Liver (tissue), 8 donors: ENCODE measurements at regions not wholly inside any gene's neighbourhood (a gene's known extent, or its start where the extent isn't known, plus 50 kb on each side); places are given as distances from the start of the nearest gene placed in this dataset.

Source experiments
- DNase-seq: peaks from one replicate; pipeline ENCODE4 v3.0.0-alpha.2; 2017; ENCODE audit warnings: low spot score
- H3K27ac ChIP-seq, 2 donors: one replicate each; pipeline ENCODE4 v1.7.0; 2013; ENCODE audit warnings: inconsistent platforms in 2 of 2, low read length in 2 of 2, control low read depth in 1 of 2, low read depth in 1 of 2, mild to moderate bottlenecking in 1 of 2
- H3K27me3 ChIP-seq, 4 donors: one replicate each; pipeline versions ENCODE4 v1.6.1 to v1.7.0; 2013; ENCODE audit warnings: low read length in 3 of 4, inconsistent platforms in 1 of 4, mild to moderate bottlenecking in 1 of 4, moderate library complexity in 1 of 4; ENCODE audit not compliant: control insufficient read depth in 4 of 4, insufficient read depth in 4 of 4
- H3K36me3 ChIP-seq, 4 donors: one replicate each; pipeline versions ENCODE4 v1.6.1 to v1.7.0; 2013; ENCODE audit warnings: low read length in 3 of 4, mild to moderate bottlenecking in 3 of 4, low read depth in 1 of 4, moderate library complexity in 1 of 4; ENCODE audit not compliant: control insufficient read depth in 4 of 4, insufficient read depth in 3 of 4
- H3K4me1 ChIP-seq, 4 donors: one replicate each; pipeline versions ENCODE4 v1.6.1 to v1.7.0; 2013; ENCODE audit warnings: low read length in 3 of 4, mild to moderate bottlenecking in 3 of 4, moderate library complexity in 1 of 4; ENCODE audit not compliant: control insufficient read depth in 4 of 4, insufficient read depth in 4 of 4
- H3K4me3 ChIP-seq, 3 donors: one replicate each; pipeline versions ENCODE4 v1.6.1 to v1.7.0; 2013; ENCODE audit warnings: low read length in 3 of 3, control low read depth in 1 of 3, low read depth in 1 of 3, mild to moderate bottlenecking in 1 of 3
- H3K9ac ChIP-seq, 2 donors: one replicate each; pipeline ENCODE4 v1.7.0; 2013; ENCODE audit warnings: low read length in 2 of 2, mild to moderate bottlenecking in 2 of 2, moderate library complexity in 2 of 2, control low read depth in 1 of 2, low read depth in 1 of 2
- H3K9me3 ChIP-seq, 4 donors: one replicate each; pipeline versions ENCODE4 v1.6.1 to v1.7.0; 2013; ENCODE audit warnings: low read length in 3 of 4; ENCODE audit not compliant: control insufficient read depth in 4 of 4
- EGR1 ChIP-seq, 2 donors: IDR thresholded peaks; 2 replicates each; pipeline ENCODE4 v1.6.1; 2016 to 2018; ENCODE audit warnings: antibody characterized with exemption in 2 of 2, low read depth in 2 of 2
- FOXA1 ChIP-seq: IDR thresholded peaks from 2 replicates; pipeline ENCODE4 v1.6.1; 2016; ENCODE audit warnings: antibody characterized with exemption
- FOXA2 ChIP-seq: IDR thresholded peaks from 2 replicates; pipeline ENCODE4 v1.6.1; 2016; ENCODE audit warnings: antibody characterized with exemption
- GABPA ChIP-seq, 2 donors: IDR thresholded peaks in 1 of 2; conservative IDR thresholded peaks in 1 of 2; 2 replicates each; pipeline ENCODE4 v1.6.1; 2016; ENCODE audit warnings: antibody characterized with exemption in 2 of 2, mild to moderate bottlenecking in 1 of 2, moderate library complexity in 1 of 2
- HNF4A ChIP-seq, 2 donors: conservative IDR thresholded peaks; 2 replicates each; pipeline ENCODE4 v1.6.1; 2016; ENCODE audit warnings: antibody characterized with exemption in 2 of 2, mild to moderate bottlenecking in 2 of 2
- HNF4G ChIP-seq: IDR thresholded peaks from 2 replicates; pipeline ENCODE4 v1.6.1; 2016; ENCODE audit warnings: antibody characterized with exemption
- JUND ChIP-seq, 2 donors: IDR thresholded peaks; 2 replicates each; pipeline ENCODE4 v1.6.1; 2016; ENCODE audit warnings: antibody characterized with exemption in 2 of 2
- NR2F2 ChIP-seq: IDR thresholded peaks from 2 replicates; pipeline ENCODE4 v1.6.1; 2016; ENCODE audit warnings: antibody characterized with exemption
- RAD21 ChIP-seq, 2 donors: IDR thresholded peaks; 2 replicates each; pipeline ENCODE4 v1.6.1; 2016; ENCODE audit warnings: antibody characterized with exemption in 2 of 2, mild to moderate bottlenecking in 2 of 2
- RXRA ChIP-seq, 2 donors: IDR thresholded peaks; 2 replicates each; pipeline ENCODE4 v1.6.1; 2017 to 2018; ENCODE audit warnings: antibody characterized with exemption in 2 of 2, mild to moderate bottlenecking in 1 of 2
- SP1 ChIP-seq: IDR thresholded peaks from 2 replicates; pipeline ENCODE4 v1.6.1; 2018; ENCODE audit warnings: antibody characterized with exemption, mild to moderate bottlenecking
- TAF1 ChIP-seq: conservative IDR thresholded peaks from 2 replicates; pipeline ENCODE4 v1.6.1; 2016; ENCODE audit warnings: antibody characterized with exemption, mild to moderate bottlenecking
- YY1 ChIP-seq: IDR thresholded peaks from 2 replicates; pipeline ENCODE4 v1.6.1; 2016; ENCODE audit warnings: antibody characterized with exemption, mild to moderate bottlenecking
- WGBS: extraction: QIAGEN DNeasy Blood & Tissue Kit; methylation state at CpG from one replicate; pipeline ENCODE4 v1.1.7; 2013; 5-methylcytosine and 5-hydroxymethylcytosine counted together
- TF ChIP-seq, protein P1 (sequence below): IDR thresholded peaks from 2 replicates; pipeline ENCODE4 v1.6.1; 2016; ENCODE audit warnings: antibody characterized with exemption
- TF ChIP-seq, protein P2 (sequence below): IDR thresholded peaks from 2 replicates; pipeline ENCODE4 v1.6.1; 2016; ENCODE audit warnings: antibody characterized with exemption
- TF ChIP-seq, protein P3 (sequence below): fragments of 150-350 bp; IDR thresholded peaks from 2 replicates; pipeline ENCODE4 v1.5.1; 2017; ENCODE audit warnings: improper control_type of control experiment, low read depth, low read length; ENCODE audit not compliant: missing input control
- TF ChIP-seq, protein P4 (sequence below): IDR thresholded peaks from 2 replicates; pipeline ENCODE4 v1.6.1; 2016; ENCODE audit warnings: antibody characterized with exemption, mild to moderate bottlenecking
- TF ChIP-seq, protein P5 (sequence below): IDR thresholded peaks from 2 replicates; pipeline ENCODE4 v1.6.1; 2016; ENCODE audit warnings: antibody characterized with exemption
- donor health status: healthy.
- donor health status: healthy.
- donor health status: healthy.
- donor health status: healthy.
- donor health status: healthy.

DNA sequence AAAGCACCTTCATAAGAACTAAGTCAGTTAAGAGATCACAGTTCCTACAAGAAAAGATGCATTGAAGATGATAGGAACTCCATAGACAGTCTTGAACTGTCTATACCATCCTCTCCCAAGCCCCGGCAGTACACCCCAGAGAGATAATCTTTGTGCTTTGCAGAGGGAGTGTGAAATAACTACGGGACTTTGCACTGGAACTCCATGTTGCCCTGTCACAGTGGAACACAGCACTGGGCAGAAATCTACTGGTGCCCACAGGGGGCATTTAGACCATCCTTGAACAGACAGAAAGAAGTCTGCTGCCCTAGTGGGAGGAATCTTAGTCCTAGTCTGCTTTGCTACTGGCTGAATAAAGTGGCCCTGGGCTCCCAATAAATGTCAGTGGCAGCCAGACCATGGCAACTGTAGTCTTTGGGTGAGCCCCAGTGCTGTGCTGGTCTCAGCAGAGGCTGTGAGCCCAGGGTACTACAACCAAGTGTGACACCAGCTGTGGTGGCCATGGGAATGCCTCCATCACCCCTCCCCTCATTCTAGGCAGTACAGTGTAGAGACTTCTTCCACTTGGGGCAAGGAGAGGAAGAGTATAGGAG, 107.7 kb upstream of the TMEM168 start:
- no peak for DNase-seq
- no peak overlapping the region for H3K9ac ChIP-seq
- peaks cover 0 to 8% (median 4%) of the 10 kb centered on the region in 4 donors for H3K4me1 ChIP-seq
- no peak overlapping the region for H3K4me3 ChIP-seq
- H3K36me3 ChIP-seq = peaks cover 0 to 2% (median under 1%) of the 10 kb centered on the region in 4 donors
- H3K27me3 ChIP-seq = no peaks in the 10 kb centered on the region
- WGBS = 87% methylated on average over 2 of the region's 2 CpGs
- no peak for TF ChIP-seq JUND (IDR thresholded peaks at IDR 0.05)
- TF ChIP-seq SP1 = no peak
- TF ChIP-seq, protein P1, sequence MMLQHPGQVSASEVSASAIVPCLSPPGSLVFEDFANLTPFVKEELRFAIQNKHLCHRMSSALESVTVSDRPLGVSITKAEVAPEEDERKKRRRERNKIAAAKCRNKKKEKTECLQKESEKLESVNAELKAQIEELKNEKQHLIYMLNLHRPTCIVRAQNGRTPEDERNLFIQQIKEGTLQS = no peak
- no peak for TF ChIP-seq GABPA (IDR thresholded peaks at IDR 0.05 in 1 of 2, conservative IDR thresholded peaks at IDR 0.05 in 1 of 2)
- TF ChIP-seq RAD21 (IDR thresholded peaks at IDR 0.05) = no peak
- TF ChIP-seq, protein P2, sequence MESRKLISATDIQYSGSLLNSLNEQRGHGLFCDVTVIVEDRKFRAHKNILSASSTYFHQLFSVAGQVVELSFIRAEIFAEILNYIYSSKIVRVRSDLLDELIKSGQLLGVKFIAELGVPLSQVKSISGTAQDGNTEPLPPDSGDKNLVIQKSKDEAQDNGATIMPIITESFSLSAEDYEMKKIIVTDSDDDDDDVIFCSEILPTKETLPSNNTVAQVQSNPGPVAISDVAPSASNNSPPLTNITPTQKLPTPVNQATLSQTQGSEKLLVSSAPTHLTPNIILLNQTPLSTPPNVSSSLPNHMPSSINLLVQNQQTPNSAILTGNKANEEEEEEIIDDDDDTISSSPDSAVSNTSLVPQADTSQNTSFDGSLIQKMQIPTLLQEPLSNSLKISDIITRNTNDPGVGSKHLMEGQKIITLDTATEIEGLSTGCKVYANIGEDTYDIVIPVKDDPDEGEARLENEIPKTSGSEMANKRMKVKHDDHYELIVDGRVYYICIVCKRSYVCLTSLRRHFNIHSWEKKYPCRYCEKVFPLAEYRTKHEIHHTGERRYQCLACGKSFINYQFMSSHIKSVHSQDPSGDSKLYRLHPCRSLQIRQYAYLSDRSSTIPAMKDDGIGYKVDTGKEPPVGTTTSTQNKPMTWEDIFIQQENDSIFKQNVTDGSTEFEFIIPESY = no peak
- TF ChIP-seq HNF4A (conservative IDR thresholded peaks at IDR 0.05) = no peak
- no peak for TF ChIP-seq YY1
- TF ChIP-seq RXRA (IDR thresholded peaks at IDR 0.05) = no peak
- TF ChIP-seq FOXA2 = no peak
- no peak for TF ChIP-seq FOXA1
- TF ChIP-seq EGR1 (IDR thresholded peaks at IDR 0.05; ENCODE audit: low read depth in 2 of 2) = no peak
- TF ChIP-seq, protein P3, sequence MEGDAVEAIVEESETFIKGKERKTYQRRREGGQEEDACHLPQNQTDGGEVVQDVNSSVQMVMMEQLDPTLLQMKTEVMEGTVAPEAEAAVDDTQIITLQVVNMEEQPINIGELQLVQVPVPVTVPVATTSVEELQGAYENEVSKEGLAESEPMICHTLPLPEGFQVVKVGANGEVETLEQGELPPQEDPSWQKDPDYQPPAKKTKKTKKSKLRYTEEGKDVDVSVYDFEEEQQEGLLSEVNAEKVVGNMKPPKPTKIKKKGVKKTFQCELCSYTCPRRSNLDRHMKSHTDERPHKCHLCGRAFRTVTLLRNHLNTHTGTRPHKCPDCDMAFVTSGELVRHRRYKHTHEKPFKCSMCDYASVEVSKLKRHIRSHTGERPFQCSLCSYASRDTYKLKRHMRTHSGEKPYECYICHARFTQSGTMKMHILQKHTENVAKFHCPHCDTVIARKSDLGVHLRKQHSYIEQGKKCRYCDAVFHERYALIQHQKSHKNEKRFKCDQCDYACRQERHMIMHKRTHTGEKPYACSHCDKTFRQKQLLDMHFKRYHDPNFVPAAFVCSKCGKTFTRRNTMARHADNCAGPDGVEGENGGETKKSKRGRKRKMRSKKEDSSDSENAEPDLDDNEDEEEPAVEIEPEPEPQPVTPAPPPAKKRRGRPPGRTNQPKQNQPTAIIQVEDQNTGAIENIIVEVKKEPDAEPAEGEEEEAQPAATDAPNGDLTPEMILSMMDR = no peak
- TF ChIP-seq, protein P4, sequence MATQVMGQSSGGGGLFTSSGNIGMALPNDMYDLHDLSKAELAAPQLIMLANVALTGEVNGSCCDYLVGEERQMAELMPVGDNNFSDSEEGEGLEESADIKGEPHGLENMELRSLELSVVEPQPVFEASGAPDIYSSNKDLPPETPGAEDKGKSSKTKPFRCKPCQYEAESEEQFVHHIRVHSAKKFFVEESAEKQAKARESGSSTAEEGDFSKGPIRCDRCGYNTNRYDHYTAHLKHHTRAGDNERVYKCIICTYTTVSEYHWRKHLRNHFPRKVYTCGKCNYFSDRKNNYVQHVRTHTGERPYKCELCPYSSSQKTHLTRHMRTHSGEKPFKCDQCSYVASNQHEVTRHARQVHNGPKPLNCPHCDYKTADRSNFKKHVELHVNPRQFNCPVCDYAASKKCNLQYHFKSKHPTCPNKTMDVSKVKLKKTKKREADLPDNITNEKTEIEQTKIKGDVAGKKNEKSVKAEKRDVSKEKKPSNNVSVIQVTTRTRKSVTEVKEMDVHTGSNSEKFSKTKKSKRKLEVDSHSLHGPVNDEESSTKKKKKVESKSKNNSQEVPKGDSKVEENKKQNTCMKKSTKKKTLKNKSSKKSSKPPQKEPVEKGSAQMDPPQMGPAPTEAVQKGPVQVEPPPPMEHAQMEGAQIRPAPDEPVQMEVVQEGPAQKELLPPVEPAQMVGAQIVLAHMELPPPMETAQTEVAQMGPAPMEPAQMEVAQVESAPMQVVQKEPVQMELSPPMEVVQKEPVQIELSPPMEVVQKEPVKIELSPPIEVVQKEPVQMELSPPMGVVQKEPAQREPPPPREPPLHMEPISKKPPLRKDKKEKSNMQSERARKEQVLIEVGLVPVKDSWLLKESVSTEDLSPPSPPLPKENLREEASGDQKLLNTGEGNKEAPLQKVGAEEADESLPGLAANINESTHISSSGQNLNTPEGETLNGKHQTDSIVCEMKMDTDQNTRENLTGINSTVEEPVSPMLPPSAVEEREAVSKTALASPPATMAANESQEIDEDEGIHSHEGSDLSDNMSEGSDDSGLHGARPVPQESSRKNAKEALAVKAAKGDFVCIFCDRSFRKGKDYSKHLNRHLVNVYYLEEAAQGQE = no peak
- no peak for TF ChIP-seq HNF4G
- TF ChIP-seq TAF1 = no peak
- TF ChIP-seq, protein P5, sequence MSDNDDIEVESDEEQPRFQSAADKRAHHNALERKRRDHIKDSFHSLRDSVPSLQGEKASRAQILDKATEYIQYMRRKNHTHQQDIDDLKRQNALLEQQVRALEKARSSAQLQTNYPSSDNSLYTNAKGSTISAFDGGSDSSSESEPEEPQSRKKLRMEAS = no peak
- no peak for TF ChIP-seq NR2F2
- no peak overlapping the region for H3K27ac ChIP-seq
- no peaks in the 10 kb centered on the region for H3K9me3 ChIP-seq
